ENCODE measurements at regions not wholly inside any gene's neighbourhood (a gene's known extent, or its start where the extent isn't known, plus 50 kb on each side); places are given as distances from the start of the nearest gene placed in this dataset.

DNA sequence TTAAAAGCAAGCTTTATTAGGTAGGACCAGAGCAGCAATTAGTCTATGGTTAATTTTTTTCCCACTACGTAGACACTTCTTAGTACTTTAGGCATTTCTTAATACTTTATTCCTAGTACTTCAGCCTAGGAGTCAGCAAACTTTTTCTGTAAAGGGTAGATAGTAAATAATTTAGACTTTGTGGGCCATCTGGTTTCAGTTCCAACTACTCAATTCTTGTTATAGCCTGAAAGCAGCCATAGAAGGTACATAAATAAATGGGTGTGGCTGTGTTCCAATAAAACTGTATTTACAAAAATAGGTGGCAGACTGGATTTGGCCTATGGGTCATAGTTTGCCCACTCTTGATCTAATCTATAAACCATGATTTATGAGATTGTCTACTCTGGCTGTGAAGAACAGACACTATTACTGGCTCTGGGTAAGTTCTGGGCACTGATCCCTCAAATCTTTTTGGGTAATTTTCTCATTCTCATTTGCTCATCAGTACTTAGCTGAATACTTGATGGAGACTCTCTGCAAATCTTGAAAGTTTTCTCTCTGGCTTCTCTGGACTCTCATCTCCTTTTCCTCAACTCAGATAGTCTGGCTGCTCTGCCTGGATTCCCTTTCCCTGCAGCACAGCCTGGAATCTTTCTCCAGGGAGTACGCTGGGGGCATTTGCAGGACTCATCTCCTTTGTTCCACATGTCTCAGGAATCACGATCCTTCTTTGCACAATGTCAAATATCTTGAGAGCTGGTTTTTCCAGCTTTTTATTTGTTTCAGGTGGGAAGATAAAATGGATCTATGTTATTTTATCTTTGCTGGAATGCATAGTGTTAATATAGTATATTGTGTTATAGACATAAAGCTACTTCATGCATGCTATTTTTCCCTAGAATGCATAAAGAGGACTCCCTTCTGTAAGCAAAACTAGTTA is 524.8 kb upstream of the TBL1XR1 start:
- H3K27ac ChIP-seq = peak overlapping the region in 1 of 2 donors; percentile 34
- intact Hi-C loops (cut with DNase I; ENCODE audit: low total_unique reads) = no loop called here
- H3K9me3 ChIP-seq = no peaks in the 10 kb centered on the region
- peaks cover 0 to 6% of the 10 kb centered on the region in 2 donors for H3K4me1 ChIP-seq
- H3K36me3 ChIP-seq = no peaks in the 10 kb centered on the region
- no peak overlapping the region for H3K4me3 ChIP-seq
- DNase-seq (ENCODE audit: low spot score in 2 of 2) = no peak
- H3K27me3 ChIP-seq = no peaks in the 10 kb centered on the region
- TF ChIP-seq, protein P1, sequence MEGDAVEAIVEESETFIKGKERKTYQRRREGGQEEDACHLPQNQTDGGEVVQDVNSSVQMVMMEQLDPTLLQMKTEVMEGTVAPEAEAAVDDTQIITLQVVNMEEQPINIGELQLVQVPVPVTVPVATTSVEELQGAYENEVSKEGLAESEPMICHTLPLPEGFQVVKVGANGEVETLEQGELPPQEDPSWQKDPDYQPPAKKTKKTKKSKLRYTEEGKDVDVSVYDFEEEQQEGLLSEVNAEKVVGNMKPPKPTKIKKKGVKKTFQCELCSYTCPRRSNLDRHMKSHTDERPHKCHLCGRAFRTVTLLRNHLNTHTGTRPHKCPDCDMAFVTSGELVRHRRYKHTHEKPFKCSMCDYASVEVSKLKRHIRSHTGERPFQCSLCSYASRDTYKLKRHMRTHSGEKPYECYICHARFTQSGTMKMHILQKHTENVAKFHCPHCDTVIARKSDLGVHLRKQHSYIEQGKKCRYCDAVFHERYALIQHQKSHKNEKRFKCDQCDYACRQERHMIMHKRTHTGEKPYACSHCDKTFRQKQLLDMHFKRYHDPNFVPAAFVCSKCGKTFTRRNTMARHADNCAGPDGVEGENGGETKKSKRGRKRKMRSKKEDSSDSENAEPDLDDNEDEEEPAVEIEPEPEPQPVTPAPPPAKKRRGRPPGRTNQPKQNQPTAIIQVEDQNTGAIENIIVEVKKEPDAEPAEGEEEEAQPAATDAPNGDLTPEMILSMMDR (IDR thresholded peaks at IDR 0.05) = no peak
- no peak for TF ChIP-seq POLR2AphosphoS5 (IDR thresholded peaks at IDR 0.05)
- TF ChIP-seq POLR2A (IDR thresholded peaks at IDR 0.05) = no peak

DNA sequence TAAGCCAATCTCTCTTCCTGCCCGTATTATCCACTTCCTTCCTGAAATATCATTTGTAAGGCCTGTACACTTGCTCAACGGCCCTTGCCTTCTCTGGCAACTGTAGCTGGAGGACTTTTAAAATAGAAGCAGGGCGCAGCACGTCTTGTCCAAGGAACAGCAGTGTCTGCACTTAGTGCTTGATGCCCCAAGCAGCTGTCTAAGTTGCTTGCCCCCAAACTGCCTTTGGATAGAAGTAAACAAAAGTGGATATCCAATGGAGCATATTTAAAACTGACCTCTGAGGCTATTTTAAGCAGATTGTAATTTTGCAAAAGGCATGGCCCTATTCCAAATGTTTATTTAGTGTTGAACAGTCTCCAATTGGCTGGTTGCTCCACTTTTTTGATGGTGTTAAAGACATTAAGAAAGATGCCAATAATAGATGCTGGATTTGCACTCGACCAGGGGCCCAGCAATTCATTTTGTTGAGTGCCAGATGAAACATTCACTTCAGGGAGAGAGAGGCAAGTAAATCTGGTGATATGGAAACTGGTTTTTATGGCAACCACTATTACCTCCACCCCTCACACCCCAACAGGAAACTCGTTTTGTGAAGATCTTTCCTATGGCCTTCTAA is 526.8 kb upstream of the TBL1XR1 start:
- H3K4me3 ChIP-seq = no peak overlapping the region
- peak in 1 of 2 donors; percentile 30 for DNase-seq (ENCODE audit: low spot score in 2 of 2)
- peaks cover 0 to 6% of the 10 kb centered on the region in 2 donors for H3K4me1 ChIP-seq
- no peaks in the 10 kb centered on the region for H3K27me3 ChIP-seq
- no peaks in the 10 kb centered on the region for H3K9me3 ChIP-seq
- TF ChIP-seq POLR2A (IDR thresholded peaks at IDR 0.05) = no peak
- TF ChIP-seq POLR2AphosphoS5 (IDR thresholded peaks at IDR 0.05) = no peak
- TF ChIP-seq, protein P1 (IDR thresholded peaks at IDR 0.05) = no peak
- intact Hi-C loops (cut with DNase I; ENCODE audit: low total_unique reads) = no loop called here
- H3K36me3 ChIP-seq = no peaks in the 10 kb centered on the region
- peak overlapping the region in 1 of 2 donors; percentile 33 for H3K27ac ChIP-seq

DNA sequence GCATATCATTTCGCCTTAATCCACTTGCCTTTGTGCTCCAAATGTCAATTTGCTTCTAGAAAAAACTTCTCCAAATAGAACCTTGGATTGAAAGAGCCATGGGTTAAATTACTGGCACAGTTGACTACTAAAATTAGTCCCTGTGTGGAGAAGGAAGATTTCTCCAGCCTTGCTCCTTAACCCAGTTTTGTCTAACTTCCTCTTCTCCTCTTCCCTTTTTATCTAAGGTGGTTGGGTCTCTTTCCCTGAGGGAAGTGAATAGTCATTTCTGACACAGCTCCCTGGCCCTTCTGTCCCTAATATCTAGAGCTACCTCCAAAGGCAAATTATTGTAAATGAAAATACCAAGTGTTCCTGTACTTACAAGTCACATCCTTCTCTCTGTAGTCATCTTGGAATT is 527.9 kb upstream of the TBL1XR1 start:
- no peak for DNase-seq (ENCODE audit: low spot score in 2 of 2)
- H3K4me3 ChIP-seq = no peak overlapping the region
- intact Hi-C loops (cut with DNase I; ENCODE audit: low total_unique reads) = no loop called here
- H3K27me3 ChIP-seq = no peaks in the 10 kb centered on the region
- H3K9me3 ChIP-seq = no peaks in the 10 kb centered on the region
- H3K36me3 ChIP-seq = no peaks in the 10 kb centered on the region
- TF ChIP-seq POLR2A (IDR thresholded peaks at IDR 0.05) (no peak), POLR2AphosphoS5 (IDR thresholded peaks at IDR 0.05) (no peak)
- TF ChIP-seq, protein P1 (IDR thresholded peaks at IDR 0.05) = no peak
- H3K4me1 ChIP-seq = peaks cover 0 to 6% of the 10 kb centered on the region in 2 donors
- no peak overlapping the region for H3K27ac ChIP-seq

DNA sequence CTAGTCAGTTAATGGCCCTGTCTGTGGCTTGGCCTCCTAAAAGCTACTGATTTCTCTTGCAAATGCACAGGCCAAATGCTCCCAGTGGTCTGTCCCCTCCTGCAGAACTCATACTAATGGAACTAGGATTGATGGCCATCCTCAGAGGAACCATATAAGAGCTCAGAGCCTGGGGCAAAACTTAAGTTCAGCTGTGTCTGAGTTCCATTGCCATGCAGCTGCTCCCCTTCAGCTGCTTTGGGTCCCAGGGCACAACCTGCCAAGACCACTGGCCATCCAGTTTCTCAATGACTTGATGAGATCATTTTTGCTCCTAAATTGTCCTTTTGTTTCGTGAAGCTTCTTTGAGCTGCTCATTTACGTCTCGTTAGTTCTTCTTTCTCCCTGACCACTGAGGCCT is 529.5 kb upstream of the TBL1XR1 start:
- H3K4me1 ChIP-seq = peaks cover 0 to 6% of the 10 kb centered on the region in 2 donors
- no peak for TF ChIP-seq POLR2A (IDR thresholded peaks at IDR 0.05)
- TF ChIP-seq, protein P1 (IDR thresholded peaks at IDR 0.05) = no peak
- TF ChIP-seq POLR2AphosphoS5 (IDR thresholded peaks at IDR 0.05) = no peak
- H3K27ac ChIP-seq = no peak overlapping the region
- intact Hi-C loops (cut with DNase I; ENCODE audit: low total_unique reads) = no loop called here
- no peaks in the 10 kb centered on the region for H3K27me3 ChIP-seq
- H3K36me3 ChIP-seq = no peaks in the 10 kb centered on the region
- no peaks in the 10 kb centered on the region for H3K9me3 ChIP-seq
- no peak overlapping the region for H3K4me3 ChIP-seq
- no peak for DNase-seq (ENCODE audit: low spot score in 2 of 2)

All from breast epithelium (tissue), 4 donors.